Activated CD8-positive, alpha-beta memory T cell treated with anti-CD3 and anti-CD28 coated beads, Interleukin-2, amount 50 U/mL, for 4 hours (primary cell): ENCODE measurements at regions not wholly inside any gene's neighbourhood (a gene's known extent, or its start where the extent isn't known, plus 50 kb on each side); places are given as distances from the start of the nearest gene placed in this dataset.
A peak's percentile ranks its signal among the peaks of the same experiment; 100 is the strongest.

ENCODE experiments used
- DNase-seq: peaks from one replicate; pipeline ENCODE4 v3.0.0-alpha.2; 2020

- no peak for DNase-seq
These were observed 908.1 kb upstream of the TMEM132C start for GRCh38 chr12:127358888-127359287.

- no peak for DNase-seq
These were observed 906.4 kb upstream of the TMEM132C start for GRCh38 chr12:127360580-127360979.

- DNase-seq, result no peak
These were observed 904.8 kb upstream of the TMEM132C start for GRCh38 chr12:127362121-127362520.

- no peak for DNase-seq
These were observed 903.6 kb upstream of the TMEM132C start for GRCh38 chr12:127363392-127363791.

- no peak for DNase-seq
These were observed 893.4 kb upstream of the TMEM132C start for GRCh38 chr12:127373559-127373958.

- no peak for DNase-seq
These were observed 892.5 kb upstream of the TMEM132C start for GRCh38 chr12:127374447-127374846.

GRCh38 chr12:127381043-127381668 is 885.8 kb upstream of the TMEM132C start:
- DNase-seq, result peak; percentile 17

GRCh38 chr12:127381681-127382080 is 885.3 kb upstream of the TMEM132C start:
- DNase-seq, result no peak

GRCh38 chr12:127383281-127383680 is 883.7 kb upstream of the TMEM132C start:
- no peak for DNase-seq

GRCh38 chr12:127386723-127387122 is 880.2 kb upstream of the TMEM132C start:
- no peak for DNase-seq

GRCh38 chr12:127388985-127389384 is 878.0 kb upstream of the TMEM132C start:
- DNase-seq, result no peak

GRCh38 chr12:127389923-127390322 is 877.0 kb upstream of the TMEM132C start:
- no peak for DNase-seq

GRCh38 chr12:127393465-127393864 is 873.5 kb upstream of the TMEM132C start:
- no peak for DNase-seq

GRCh38 chr12:127393896-127394295 is 873.1 kb upstream of the TMEM132C start:
- no peak for DNase-seq

GRCh38 chr12:127396734-127397133 is 870.2 kb upstream of the TMEM132C start:
- DNase-seq, result no peak

GRCh38 chr12:127398016-127398710 is 868.8 kb upstream of the TMEM132C start:
- no peak for DNase-seq

GRCh38 chr12:127399451-127399850 is 867.5 kb upstream of the TMEM132C start:
- DNase-seq, result no peak

GRCh38 chr12:127400221-127400620 is 866.7 kb upstream of the TMEM132C start:
- no peak for DNase-seq

GRCh38 chr12:127401005-127401404 is 866.0 kb upstream of the TMEM132C start:
- no peak for DNase-seq

GRCh38 chr12:127401536-127401935 is 865.4 kb upstream of the TMEM132C start:
- DNase-seq, result no peak

GRCh38 chr12:127411166-127411915 is 855.6 kb upstream of the TMEM132C start:
- no peak for DNase-seq

GRCh38 chr12:127411981-127412380 is 855.0 kb upstream of the TMEM132C start:
- no peak for DNase-seq

- DNase-seq, result no peak
These were observed 854.1 kb upstream of the TMEM132C start for GRCh38 chr12:127412866-127413265.

GRCh38 chr12:127414186-127414585 is 852.8 kb upstream of the TMEM132C start:
- DNase-seq, result no peak
